ENCODE measurements at regions not wholly inside any gene's neighbourhood (a gene's known extent, or its start where the extent isn't known, plus 50 kb on each side); places are given as distances from the start of the nearest gene placed in this dataset.
A peak's percentile ranks its signal among the peaks of the same experiment; 100 is the strongest.

- TF ChIP-seq SRF (IDR thresholded peaks at IDR 0.05; ENCODE audit: low read depth) (no peak), CTCF (IDR thresholded peaks at IDR 0.05 in 2 of 3, conservative IDR thresholded peaks at IDR 0.05 in 1 of 3; ENCODE audit: borderline replicate concordance in 1 of 3, insufficient read depth in 1 of 3, low read depth in 2 of 3, low read length in 2 of 3) (no peak), FOSL1 (IDR thresholded peaks at IDR 0.05; ENCODE audit: low read depth) (no peak), EZH2 (IDR thresholded peaks at IDR 0.05) (no peak), TCF7L2 (IDR thresholded peaks at IDR 0.05; ENCODE audit: borderline replicate concordance, extremely low read depth, insufficient read depth, insufficient read length) (no peak), ATF3 (IDR thresholded peaks at IDR 0.05) (no peak), POLR2A (IDR thresholded peaks at IDR 0.05; ENCODE audit: borderline replicate concordance, extremely low read depth, insufficient read depth, insufficient read length) (no peak), CEBPB (IDR thresholded peaks at IDR 0.05; ENCODE audit: low read depth) (no peak), YY1 (IDR thresholded peaks at IDR 0.05; ENCODE audit: extremely low read depth, insufficient replicate concordance, low read depth, low read length) (peak; percentile 85)
- TF ChIP-seq, protein P1, sequence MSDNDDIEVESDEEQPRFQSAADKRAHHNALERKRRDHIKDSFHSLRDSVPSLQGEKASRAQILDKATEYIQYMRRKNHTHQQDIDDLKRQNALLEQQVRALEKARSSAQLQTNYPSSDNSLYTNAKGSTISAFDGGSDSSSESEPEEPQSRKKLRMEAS (IDR thresholded peaks at IDR 0.05) = no peak
Observed at GRCh38 chr12:115670869-115671268, 606.6 kb downstream of the MED13L start.

Measured in HCT116 (cell line).